GDM1 (cell line): ENCODE measurements at regions not wholly inside any gene's neighbourhood (a gene's known extent, or its start where the extent isn't known, plus 50 kb on each side); places are given as distances from the start of the nearest gene placed in this dataset.

Experiments used
- DNase-seq: peaks from one replicate; lab custom pipeline; 2025; lab: John Stamatoyannopoulos, UW

GRCh38 chrX:4249401-4249800, 536.0 kb upstream of the PRKX start:
- no peak for DNase-seq

- DNase-seq: no peak
These were observed 530.3 kb upstream of the PRKX start for GRCh38 chrX:4243759-4244158.

GRCh38 chrX:4240541-4241194, 527.2 kb upstream of the PRKX start:
- DNase-seq: no peak

- DNase-seq: no peak
These were observed 526.4 kb upstream of the PRKX start for GRCh38 chrX:4239650-4240540.

- no peak for DNase-seq
These were observed 525.5 kb upstream of the PRKX start for GRCh38 chrX:4238916-4239315.

- no peak for DNase-seq
These were observed 511.6 kb upstream of the PRKX start for GRCh38 chrX:4225086-4225485.

GRCh38 chrX:4206941-4207340, 493.5 kb upstream of the PRKX start:
- no peak for DNase-seq

- no peak for DNase-seq
These were observed 484.5 kb upstream of the PRKX start for GRCh38 chrX:4197971-4198370.

GRCh38 chrX:4193500-4194155, 480.2 kb upstream of the PRKX start:
- no peak for DNase-seq

- no peak for DNase-seq
These were observed 472.9 kb upstream of the PRKX start for GRCh38 chrX:4186331-4186730.

- DNase-seq: no peak
These were observed 471.6 kb upstream of the PRKX start for GRCh38 chrX:4185086-4185485.

- DNase-seq: no peak
These were observed 469.0 kb upstream of the PRKX start for GRCh38 chrX:4182408-4182806.

- DNase-seq: no peak
These were observed 468.4 kb upstream of the PRKX start for GRCh38 chrX:4181782-4182407.

GRCh38 chrX:4179031-4179430, 465.6 kb upstream of the PRKX start:
- no peak for DNase-seq

- DNase-seq: no peak
These were observed 461.8 kb upstream of the PRKX start for GRCh38 chrX:4175221-4175620.

GRCh38 chrX:4173743-4174142, 460.3 kb upstream of the PRKX start:
- no peak for DNase-seq

GRCh38 chrX:4151798-4152197, 438.3 kb upstream of the PRKX start:
- DNase-seq: no peak

GRCh38 chrX:4150259-4150658, 436.8 kb upstream of the PRKX start:
- no peak for DNase-seq

GRCh38 chrX:4129626-4130025, 416.2 kb upstream of the PRKX start:
- DNase-seq: no peak

- DNase-seq: no peak
These were observed 405.4 kb upstream of the PRKX start for GRCh38 chrX:4118666-4119530.

- DNase-seq: no peak
These were observed 397.5 kb upstream of the PRKX start for GRCh38 chrX:4110964-4111363.

GRCh38 chrX:4094926-4095325, 381.5 kb upstream of the PRKX start:
- DNase-seq: no peak
